GM12892 (cell line): ENCODE measurements at regions not wholly inside any gene's neighbourhood (a gene's known extent, or its start where the extent isn't known, plus 50 kb on each side); places are given as distances from the start of the nearest gene placed in this dataset.

Source experiments
- POLR2A ChIP-seq: IDR thresholded peaks from 2 replicates; pipeline ENCODE4 v1.6.1; 2011; ENCODE audit warnings: low read depth, low read length, control low read depth
- POLR2AphosphoS5 ChIP-seq: IDR thresholded peaks from 2 replicates; pipeline ENCODE4 v1.6.1; 2011; ENCODE audit warnings: low read depth, low read length, control low read depth
- TAF1 ChIP-seq: IDR thresholded peaks from 2 replicates; pipeline ENCODE4 v1.6.1; 2011; ENCODE audit warnings: low read depth, mild to moderate bottlenecking, control low read depth, low read length, borderline replicate concordance

- no peak for TF ChIP-seq POLR2AphosphoS5
- TF ChIP-seq TAF1, result no peak
- TF ChIP-seq POLR2A, result no peak
Observed at GRCh38 chr9:107632216-107632615, 142.6 kb upstream of the KLF4 start.
